SK-N-SH (cell line): ENCODE measurements at regions not wholly inside any gene's neighbourhood (a gene's known extent, or its start where the extent isn't known, plus 50 kb on each side); places are given as distances from the start of the nearest gene placed in this dataset.

Source experiments
- CHD2 ChIP-seq: fragments of 150-350 bp; IDR thresholded peaks from 2 replicates; pipeline ENCODE4 v1.6.1; 2018; ENCODE audit warnings: low read length; ENCODE audit not compliant: partially characterized antibody
- CTCF ChIP-seq: fragments of 200-600 bp; sonication (generic); IDR thresholded peaks from 2 replicates; pipeline ENCODE4 v1.6.1; 2017; ENCODE audit warnings: antibody characterized with exemption, mild to moderate bottlenecking, moderate library complexity
- ELF1 ChIP-seq: IDR thresholded peaks from 2 replicates; pipeline ENCODE4 v1.4.0; 2012
- FOXM1 ChIP-seq: IDR thresholded peaks from 2 replicates; pipeline ENCODE4 v1.4.0; 2012; ENCODE audit warnings: low read depth, mild to moderate bottlenecking
- GATA2 ChIP-seq: sonication (generic); formaldehyde crosslinking; IDR thresholded peaks from 2 replicates; pipeline ENCODE4 v1.5.0; 2020; ENCODE audit warnings: mild to moderate bottlenecking, missing genetic modification reagents
- JUND ChIP-seq: IDR thresholded peaks from 2 replicates; pipeline ENCODE4 v1.4.0; 2012
- MAX ChIP-seq: IDR thresholded peaks from 2 replicates; pipeline ENCODE4 v1.4.0; 2012; ENCODE audit warnings: low read depth
- NFIC ChIP-seq: IDR thresholded peaks from 2 replicates; pipeline ENCODE4 v1.4.0; 2012; ENCODE audit warnings: borderline replicate concordance
- NRF1 ChIP-seq: IDR thresholded peaks from 2 replicates; pipeline ENCODE4 v1.6.1; 2012; ENCODE audit warnings: low read depth, mild to moderate bottlenecking, low read length
- POLR2AphosphoS5 ChIP-seq: IDR thresholded peaks from 2 replicates; pipeline ENCODE4 v1.6.1; 2012; ENCODE audit warnings: low read depth, low read length
- RFX5 ChIP-seq: IDR thresholded peaks from 2 replicates; pipeline ENCODE4 v1.6.1; 2012; ENCODE audit warnings: mild to moderate bottlenecking, improper control_type of control experiment, low read length
- SMC3 ChIP-seq: IDR thresholded peaks from 2 replicates; pipeline ENCODE4 v1.6.1; 2012; ENCODE audit warnings: low read depth, low read length, improper control_type of control experiment
- TEAD4 ChIP-seq: IDR thresholded peaks from 2 replicates; pipeline ENCODE4 v1.4.0; 2012; ENCODE audit warnings: mild to moderate bottlenecking, borderline replicate concordance; ENCODE audit not compliant: insufficient read depth

- no peak for TF ChIP-seq CTCF
- no peak for TF ChIP-seq NRF1
- TF ChIP-seq SMC3, result no peak
- TF ChIP-seq MAX, result no peak
- TF ChIP-seq ELF1, result no peak
- TF ChIP-seq CHD2, result no peak
- TF ChIP-seq GATA2 (CRISPR knock-in tag), result no peak
- TF ChIP-seq NFIC, result no peak
- no peak for TF ChIP-seq POLR2AphosphoS5
- TF ChIP-seq JUND, result no peak
- TF ChIP-seq FOXM1, result no peak
- TF ChIP-seq TEAD4, result no peak
- TF ChIP-seq RFX5, result no peak
Observed at GRCh38 chr3:145246291-145246690, 914.7 kb downstream of the PLOD2 start.
